Activated CD8-positive, alpha-beta T cell treated with anti-CD3 and anti-CD28 coated beads for 36 hours (primary cell): ENCODE measurements at regions not wholly inside any gene's neighbourhood (a gene's known extent, or its start where the extent isn't known, plus 50 kb on each side); places are given as distances from the start of the nearest gene placed in this dataset.

Experiments
- ATAC-seq: fragments of 200-7000 bp; cut with Tn5 transposase; one replicate; pipeline ENCODE4 v1.10.0; 2021; ENCODE audit warnings: mild to moderate bottlenecking, moderate library complexity
- CTCF ChIA-PET: fragments of 350-600 bp; sonication (Branson Sonifier 250); formaldehyde crosslinking; loops from one replicate; lab custom pipeline; 2021; ENCODE audit warnings: antibody characterized with exemption; lab: Charles Lee
- POLR2A ChIA-PET: fragments of 350-600 bp; sonication (Branson Sonifier 250); formaldehyde crosslinking; loops from one replicate; lab custom pipeline; 2021; ENCODE audit warnings: antibody characterized with exemption; lab: Charles Lee
- DNase-seq: peaks from one replicate; pipeline ENCODE4 v3.0.0-alpha.2; 2020
- H3K27ac Mint-ChIP-seq: one replicate; pipeline ENCODE4 v1.8.0; 2021; ENCODE audit warnings: mild to moderate bottlenecking, mixed read lengths
- H3K27me3 Mint-ChIP-seq: one replicate; pipeline ENCODE4 v1.8.0; 2021; ENCODE audit warnings: mixed read lengths
- H3K36me3 Mint-ChIP-seq: one replicate; pipeline ENCODE4 v1.8.0; 2021; ENCODE audit warnings: low read depth, mixed read lengths
- H3K4me1 Mint-ChIP-seq: one replicate; pipeline ENCODE4 v1.8.0; 2021; ENCODE audit warnings: low read depth, mixed read lengths
- H3K4me3 Mint-ChIP-seq: one replicate; pipeline ENCODE4 v1.8.0; 2021; ENCODE audit warnings: mild to moderate bottlenecking, moderate library complexity, mixed read lengths
- H3K9me3 Mint-ChIP-seq: one replicate; pipeline ENCODE4 v1.8.0; 2021; ENCODE audit warnings: mixed read lengths
- CTCF ChIP-seq: fragments of 200-600 bp; IDR thresholded peaks from one replicate; pipeline ENCODE4 v1.8.0; 2022; ENCODE audit warnings: antibody characterized with exemption, mild to moderate bottlenecking
- intact Hi-C: fragments of 100-400 bp; cut with micrococcal nuclease; formaldehyde crosslinking; loops from one replicate; pipeline ENCODE4 v1.10.0; 2022

GRCh38 chr20:11729806-11730205 is 187.9 kb upstream of the BTBD3 start:
- Mint-ChIP-seq H3K27ac (no peak overlapping the region), H3K4me3 (no peak overlapping the region), H3K4me1 (no peaks in the 10 kb centered on the region), H3K27me3 (no peaks in the 10 kb centered on the region), H3K36me3 (no peaks in the 10 kb centered on the region), H3K9me3 (peaks cover 4% of the 10 kb centered on the region)
- intact Hi-C loops = no loop called here
- ChIA-PET POLR2A (no interaction called here), CTCF (interaction anchor here (0.8 kb wide), 1 partner anchor 22 kb away, joined by 3 read pairs; no protein-coding TSS in a partner anchor)
- TF ChIP-seq CTCF = no peak
- no peak for DNase-seq
- no peak for ATAC-seq

- Mint-ChIP-seq H3K27me3 (no peaks in the 10 kb centered on the region), H3K36me3 (no peaks in the 10 kb centered on the region), H3K4me3 (no peak overlapping the region), H3K9me3 (peaks cover 4% of the 10 kb centered on the region), H3K27ac (no peak overlapping the region), H3K4me1 (no peaks in the 10 kb centered on the region)
- ChIA-PET CTCF (no interaction called here), POLR2A (interaction anchor here (0.6 kb wide), 1 partner anchor 18 kb away, joined by 3 read pairs; no protein-coding TSS in a partner anchor)
- DNase-seq (no peak), ATAC-seq (no peak)
- no peak for TF ChIP-seq CTCF
- intact Hi-C loops = no loop called here
Measured at GRCh38 chr20:11734431-11734830, 183.3 kb upstream of the BTBD3 start.

GRCh38 chr20:11738852-11739251 is 178.8 kb upstream of the BTBD3 start:
- CTCF ChIA-PET = no interaction called here
- H3K4me3 Mint-ChIP-seq = no peak overlapping the region
- no peak for DNase-seq
- intact Hi-C loops = no loop called here
- no peaks in the 10 kb centered on the region for H3K9me3 Mint-ChIP-seq
- no peak for TF ChIP-seq CTCF
- no peak overlapping the region for H3K27ac Mint-ChIP-seq
- no peaks in the 10 kb centered on the region for H3K4me1 Mint-ChIP-seq
- H3K27me3 Mint-ChIP-seq = no peaks in the 10 kb centered on the region
- no peaks in the 10 kb centered on the region for H3K36me3 Mint-ChIP-seq
- POLR2A ChIA-PET = no interaction called here
- no peak for ATAC-seq

- no peaks in the 10 kb centered on the region for H3K9me3 Mint-ChIP-seq
- no peak for TF ChIP-seq CTCF
- H3K4me3 Mint-ChIP-seq = no peak overlapping the region
- POLR2A ChIA-PET = interaction anchor here (0.6 kb wide), 1 partner anchor 499 kb away, joined by 3 read pairs; no protein-coding TSS in a partner anchor
- CTCF ChIA-PET = interaction anchor here (1.5 kb wide), 1 partner anchor 9 kb away, joined by 5 read pairs; no protein-coding TSS in a partner anchor
- H3K27ac Mint-ChIP-seq = no peak overlapping the region
- DNase-seq = no peak
- H3K4me1 Mint-ChIP-seq = no peaks in the 10 kb centered on the region
- ATAC-seq = no peak
- intact Hi-C loops = no loop called here
- H3K36me3 Mint-ChIP-seq = no peaks in the 10 kb centered on the region
- H3K27me3 Mint-ChIP-seq = no peaks in the 10 kb centered on the region
Measured at GRCh38 chr20:11740975-11741374, 176.7 kb upstream of the BTBD3 start.

- Mint-ChIP-seq H3K27me3 (no peaks in the 10 kb centered on the region), H3K27ac (no peak overlapping the region), H3K4me3 (no peak overlapping the region), H3K4me1 (no peaks in the 10 kb centered on the region), H3K36me3 (no peaks in the 10 kb centered on the region), H3K9me3 (peaks cover 2% of the 10 kb centered on the region)
- intact Hi-C loops = no loop called here
- ChIA-PET CTCF (no interaction called here), POLR2A (no interaction called here)
- DNase-seq (no peak), ATAC-seq (no peak)
- TF ChIP-seq CTCF = no peak
Measured at GRCh38 chr20:11745145-11745544, 172.5 kb upstream of the BTBD3 start.
